ENCODE measurements at regions not wholly inside any gene's neighbourhood (a gene's known extent, or its start where the extent isn't known, plus 50 kb on each side); places are given as distances from the start of the nearest gene placed in this dataset.

GRCh38 chr5:118052503-118052902 lies 935.8 kb downstream of the DTWD2 start:
- Mint-ChIP-seq H3K27ac (no peak overlapping the region), H3K36me3 (ENCODE audit: low read depth) (no peaks in the 10 kb centered on the region), H3K4me1 (ENCODE audit: low read depth) (no peaks in the 10 kb centered on the region; the same call in 1 of the 2 replicates), H3K4me3 (no peak overlapping the region), H3K27me3 (ENCODE audit: insufficient read depth) (no peaks in the 10 kb centered on the region), H3K9me3 (peaks cover 5% of the 10 kb centered on the region)
- TF ChIP-seq CTCF (IDR thresholded peaks at IDR 0.05): no peak
- DNase-seq: no peak

- no peak overlapping the region for H3K27ac Mint-ChIP-seq
- no peaks in the 10 kb centered on the region for H3K9me3 Mint-ChIP-seq
- no peak overlapping the region for H3K4me3 Mint-ChIP-seq
- no peaks in the 10 kb centered on the region; the same call in 1 of the 2 replicates for H3K4me1 Mint-ChIP-seq (ENCODE audit: low read depth)
- TF ChIP-seq CTCF (IDR thresholded peaks at IDR 0.05): no peak
- no peak for DNase-seq
- no peaks in the 10 kb centered on the region for H3K36me3 Mint-ChIP-seq (ENCODE audit: low read depth)
- no peaks in the 10 kb centered on the region for H3K27me3 Mint-ChIP-seq (ENCODE audit: insufficient read depth)
Observed at GRCh38 chr5:118044169-118044568, 944.2 kb downstream of the DTWD2 start.

- Mint-ChIP-seq H3K27me3 (ENCODE audit: insufficient read depth) (no peaks in the 10 kb centered on the region), H3K27ac (no peak overlapping the region), H3K4me1 (ENCODE audit: low read depth) (no peaks in the 10 kb centered on the region; the same call in 1 of the 2 replicates), H3K36me3 (ENCODE audit: low read depth) (no peaks in the 10 kb centered on the region), H3K9me3 (no peaks in the 10 kb centered on the region), H3K4me3 (no peak overlapping the region)
- no peak for DNase-seq
- no peak for TF ChIP-seq CTCF (IDR thresholded peaks at IDR 0.05)
Observed at GRCh38 chr5:118043531-118043930, 944.8 kb downstream of the DTWD2 start.

- no peak overlapping the region for H3K27ac Mint-ChIP-seq
- TF ChIP-seq CTCF (IDR thresholded peaks at IDR 0.05): peak; percentile 53
- no peaks in the 10 kb centered on the region for H3K9me3 Mint-ChIP-seq
- no peaks in the 10 kb centered on the region for H3K36me3 Mint-ChIP-seq (ENCODE audit: low read depth)
- DNase-seq: no peak
- no peaks in the 10 kb centered on the region; the same call in 1 of the 2 replicates for H3K4me1 Mint-ChIP-seq (ENCODE audit: low read depth)
- H3K27me3 Mint-ChIP-seq (ENCODE audit: insufficient read depth): no peaks in the 10 kb centered on the region
- H3K4me3 Mint-ChIP-seq: no peak overlapping the region
Observed at GRCh38 chr5:118042076-118042475, 946.3 kb downstream of the DTWD2 start.

GRCh38 chr5:118040496-118040895 lies 947.9 kb downstream of the DTWD2 start:
- Mint-ChIP-seq H3K36me3 (ENCODE audit: low read depth) (no peaks in the 10 kb centered on the region), H3K4me1 (ENCODE audit: low read depth) (no peaks in the 10 kb centered on the region; the same call in 1 of the 2 replicates)

More at GRCh38 chr5:118040496-118040895, 947.9 kb downstream of the DTWD2 start:
- no peaks in the 10 kb centered on the region for H3K9me3 Mint-ChIP-seq
- no peak for TF ChIP-seq CTCF (IDR thresholded peaks at IDR 0.05)
- H3K4me3 Mint-ChIP-seq: no peak overlapping the region
- DNase-seq: no peak
- no peaks in the 10 kb centered on the region for H3K27me3 Mint-ChIP-seq (ENCODE audit: insufficient read depth)
- H3K27ac Mint-ChIP-seq: no peak overlapping the region

All from HFFc6 (cell line).